T-cell (primary cell): ENCODE measurements at regions not wholly inside any gene's neighbourhood (a gene's known extent, or its start where the extent isn't known, plus 50 kb on each side); places are given as distances from the start of the nearest gene placed in this dataset.

ENCODE experiments used
- ATAC-seq, 4 experiments: fragments of 200-7000 bp in 3 of 4; fragments of 150-1000 bp in 1 of 4; cut with Tn5 transposase; replicated peaks in 1 of 4; 1 replicate in 3 of 4; 2 replicates in 1 of 4; pipeline ENCODE4 v1.10.0; 2021; ENCODE audit warnings: moderate library complexity in 3 of 4, mild to moderate bottlenecking in 2 of 4, moderate number of reproducible peaks in 1 of 4
- CTCF ChIA-PET, 2 donors: fragments of 300-600 bp; sonication (Branson Sonifier 250); formaldehyde crosslinking; loops; one replicate each; lab custom pipeline; 2022; ENCODE audit warnings: antibody characterized with exemption in 2 of 2; lab: Charles Lee
- POLR2A ChIA-PET, 2 donors: fragments of 300-600 bp; sonication (Branson Sonifier 250); formaldehyde crosslinking; loops; one replicate each; lab custom pipeline; 2022; ENCODE audit warnings: antibody characterized with exemption in 2 of 2; lab: Charles Lee
- DNase-seq, 35 experiments: peaks; one replicate each; pipeline versions ENCODE4 v3.0.0 to v3.0.0-alpha.2; 2013 to 2023
- H3K27ac ChIP-seq: one replicate; pipeline ENCODE4 v1.5.1; 2013; ENCODE audit warnings: low read length
- H3K27me3 ChIP-seq, 2 experiments: replicated peaks in 1 of 2; 1 replicate in 1 of 2; 2 replicates in 1 of 2; pipeline versions ENCODE4 v1.6.1 to v1.7.0; 2013; ENCODE audit warnings: low read length in 1 of 2, mixed read lengths in 1 of 2; ENCODE audit not compliant: control insufficient read depth in 2 of 2, insufficient read depth in 2 of 2; ENCODE audit errors: extremely low read depth in 1 of 2
- H3K36me3 ChIP-seq, 2 donors: 1 replicate in 1 of 2; 2 replicates in 1 of 2; pipeline versions ENCODE4 v1.6.1 to v1.7.0; 2013; ENCODE audit warnings: low read length in 1 of 2; ENCODE audit not compliant: control insufficient read depth in 2 of 2, insufficient read depth in 1 of 2; ENCODE audit errors: extremely low read depth in 1 of 2
- H3K4me1 ChIP-seq, 2 experiments: 1 replicate in 1 of 2; 2 replicates in 1 of 2; pipeline versions ENCODE4 v1.6.1 to v1.7.0; 2013; ENCODE audit warnings: low read length in 2 of 2, mixed read lengths in 1 of 2; ENCODE audit not compliant: insufficient read depth in 2 of 2, control insufficient read depth in 1 of 2; ENCODE audit errors: extremely low read depth in 1 of 2
- H3K4me3 ChIP-seq, 2 donors: 1 replicate in 1 of 2; 2 replicates in 1 of 2; pipeline versions ENCODE4 v1.5.1 to v1.7.0; 2013; ENCODE audit warnings: mild to moderate bottlenecking in 2 of 2, low read length in 1 of 2, moderate library complexity in 1 of 2; ENCODE audit not compliant: control insufficient read depth in 1 of 2; ENCODE audit errors: extremely low read depth in 1 of 2
- H3K9me3 ChIP-seq: 2 replicates; pipeline ENCODE4 v1.7.0; 2013
- H3K27ac Mint-ChIP-seq, 2 donors: one replicate each; pipeline ENCODE4 v1.8.0; 2020 to 2021; ENCODE audit warnings: mild to moderate bottlenecking in 2 of 2, mixed read lengths in 2 of 2
- H3K27me3 Mint-ChIP-seq, 2 donors: one replicate each; pipeline ENCODE4 v1.8.0; 2021 to 2022; ENCODE audit warnings: mixed read lengths in 2 of 2
- H3K36me3 Mint-ChIP-seq: one replicate; pipeline ENCODE4 v1.8.0; 2021; ENCODE audit warnings: mixed read lengths
- H3K4me1 Mint-ChIP-seq, 3 donors: one replicate each; pipeline ENCODE4 v1.8.0; 2020 to 2022; ENCODE audit warnings: mixed read lengths in 3 of 3, mild to moderate bottlenecking in 1 of 3
- H3K4me3 Mint-ChIP-seq, 3 donors: one replicate each; pipeline ENCODE4 v1.8.0; 2020 to 2022; ENCODE audit warnings: mild to moderate bottlenecking in 3 of 3, mixed read lengths in 3 of 3, moderate library complexity in 3 of 3
- H3K9me3 Mint-ChIP-seq, 3 donors: one replicate each; pipeline ENCODE4 v1.8.0; 2020 to 2022; ENCODE audit warnings: mixed read lengths in 3 of 3
- WGBS: methylation state at CpG from one replicate; pipeline ENCODE4 v1.1.5; 2013; ENCODE audit warnings: missing lambda C conversion rate; ENCODE audit not compliant: insufficient coverage; 5-methylcytosine and 5-hydroxymethylcytosine counted together

DNA sequence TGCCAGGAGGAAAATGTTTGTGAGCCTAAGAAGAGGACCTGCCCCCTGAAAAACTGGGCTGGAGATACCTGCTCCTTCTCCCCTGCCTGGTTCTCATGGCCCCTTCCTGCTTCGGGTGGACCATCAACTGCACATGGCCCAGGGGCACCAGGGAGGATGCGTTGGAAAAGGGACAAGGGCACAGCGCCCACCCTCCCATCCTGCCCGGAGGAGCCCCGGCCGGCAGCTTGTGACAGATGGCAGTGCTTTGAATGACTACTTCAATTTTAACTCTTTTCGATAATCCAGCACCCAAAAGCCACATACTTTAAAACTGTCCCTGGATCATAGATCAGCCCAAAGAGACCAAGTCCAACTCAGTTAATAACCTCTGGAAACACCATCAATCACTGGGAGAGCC, 135.8 kb upstream of the NECTIN1 start:
- Histone ChIP-seq H3K36me3 (no peaks in the 10 kb centered on the region), H3K27ac (no peak overlapping the region), H3K27me3 (peaks cover 0 to 17% of the 10 kb centered on the region in 2 experiments), H3K4me3 (no peak overlapping the region), H3K9me3 (no peaks in the 10 kb centered on the region), H3K4me1 (no peaks in the 10 kb centered on the region)
- DNase-seq (no peak), ATAC-seq (no peak)
- CTCF ChIA-PET: no interaction called here
- WGBS: 81% methylated on average over 3 of the region's 7 CpGs
- POLR2A ChIA-PET: no interaction called here
- H3K4me3 Mint-ChIP-seq: no peak overlapping the region
- H3K27ac Mint-ChIP-seq: no peak overlapping the region
- H3K9me3 Mint-ChIP-seq: no peaks in the 10 kb centered on the region
- no peaks in the 10 kb centered on the region for H3K36me3 Mint-ChIP-seq
- peaks cover 22 to 31% of the 10 kb centered on the region in 2 donors for H3K27me3 Mint-ChIP-seq
- no peaks in the 10 kb centered on the region for H3K4me1 Mint-ChIP-seq

GRCh38 chr11:119863851-119864601, 135.0 kb upstream of the NECTIN1 start:
- H3K36me3 Mint-ChIP-seq: no peaks in the 10 kb centered on the region
- ChIA-PET CTCF (no interaction called here), POLR2A (no interaction called here)
- Histone ChIP-seq H3K36me3 (no peaks in the 10 kb centered on the region), H3K27me3 (peaks cover 0 to 19% of the 10 kb centered on the region in 2 experiments), H3K4me1 (no peaks in the 10 kb centered on the region), H3K27ac (no peak overlapping the region), H3K4me3 (no peak overlapping the region), H3K9me3 (no peaks in the 10 kb centered on the region)
- no peak for ATAC-seq
- whole genome bisulfite sequencing: 63% methylated on average over 6 of the region's 17 CpGs
- H3K27ac Mint-ChIP-seq: no peak overlapping the region
- no peak for DNase-seq
- H3K27me3 Mint-ChIP-seq: peaks cover 22 to 33% of the 10 kb centered on the region in 2 donors
- no peaks in the 10 kb centered on the region for H3K4me1 Mint-ChIP-seq
- no peaks in the 10 kb centered on the region for H3K9me3 Mint-ChIP-seq
- no peak overlapping the region for H3K4me3 Mint-ChIP-seq

- Mint-ChIP-seq H3K27me3 (peaks cover 22 to 40% of the 10 kb centered on the region in 2 donors), H3K4me1 (no peaks in the 10 kb centered on the region), H3K9me3 (no peaks in the 10 kb centered on the region), H3K36me3 (no peaks in the 10 kb centered on the region), H3K27ac (no peak overlapping the region), H3K4me3 (no peak overlapping the region)
- Histone ChIP-seq H3K9me3 (no peaks in the 10 kb centered on the region), H3K4me1 (no peaks in the 10 kb centered on the region), H3K27me3 (peaks cover 0 to 18% of the 10 kb centered on the region in 2 experiments), H3K4me3 (no peak overlapping the region), H3K36me3 (no peaks in the 10 kb centered on the region), H3K27ac (no peak overlapping the region)
- POLR2A ChIA-PET: no interaction called here
- 91% methylated on average over 6 of the region's 8 CpGs for WGBS
- DNase-seq: no peak
- CTCF ChIA-PET: no interaction called here
- ATAC-seq: no peak
These were observed 134.2 kb upstream of the NECTIN1 start for GRCh38 chr11:119863236-119863635.

DNA sequence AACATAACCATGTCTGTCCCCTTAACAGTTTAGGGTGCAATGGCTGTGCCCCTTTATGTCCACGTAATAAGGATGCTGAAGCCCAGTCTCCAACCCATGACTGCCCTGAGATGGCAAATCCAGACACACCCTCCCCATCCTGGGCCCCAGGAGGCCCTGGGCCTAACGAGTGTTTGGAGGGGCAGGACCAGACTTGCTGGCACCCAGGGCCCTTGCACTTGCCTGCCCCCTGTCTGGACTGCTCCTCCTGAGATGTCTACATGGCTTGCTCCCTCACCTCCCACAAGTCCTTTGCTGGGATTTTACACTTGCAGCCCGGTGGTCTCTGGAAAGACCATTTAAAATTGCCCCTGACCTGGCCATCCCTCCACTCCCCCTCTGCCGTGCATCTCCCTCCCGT, 132.2 kb upstream of the NECTIN1 start:
- Mint-ChIP-seq H3K27me3 (peaks cover 24 to 41% of the 10 kb centered on the region in 2 donors), H3K4me3 (no peak overlapping the region), H3K36me3 (no peaks in the 10 kb centered on the region), H3K9me3 (no peaks in the 10 kb centered on the region), H3K4me1 (no peaks in the 10 kb centered on the region), H3K27ac (no peak overlapping the region)
- H3K9me3 ChIP-seq: no peaks in the 10 kb centered on the region
- H3K4me1 ChIP-seq: no peaks in the 10 kb centered on the region
- no peak overlapping the region for H3K4me3 ChIP-seq
- H3K36me3 ChIP-seq: no peaks in the 10 kb centered on the region
- ChIA-PET CTCF (no interaction called here), POLR2A (no interaction called here)
- DNase-seq (no peak), ATAC-seq (no peak)
- 14% methylated on average over 1 of the region's 5 CpGs for WGBS
- peaks cover 0 to 32% of the 10 kb centered on the region in 2 experiments for H3K27me3 ChIP-seq
- no peak overlapping the region for H3K27ac ChIP-seq

- H3K4me3 ChIP-seq: no peak overlapping the region
- ChIA-PET CTCF (no interaction called here), POLR2A (no interaction called here)
- DNase-seq (no peak), ATAC-seq (no peak)
- Mint-ChIP-seq H3K27ac (no peak overlapping the region), H3K4me1 (no peaks in the 10 kb centered on the region), H3K4me3 (no peak overlapping the region), H3K36me3 (no peaks in the 10 kb centered on the region), H3K27me3 (peaks cover 23 to 38% of the 10 kb centered on the region in 2 donors), H3K9me3 (no peaks in the 10 kb centered on the region)
- no peak overlapping the region for H3K27ac ChIP-seq
- no peaks in the 10 kb centered on the region for H3K9me3 ChIP-seq
- WGBS: 61% methylated on average over 5 of the region's 5 CpGs
- no peaks in the 10 kb centered on the region for H3K36me3 ChIP-seq
- H3K27me3 ChIP-seq: peaks cover 0 to 34% of the 10 kb centered on the region in 2 experiments
- H3K4me1 ChIP-seq: no peaks in the 10 kb centered on the region
These were observed 131.6 kb upstream of the NECTIN1 start for GRCh38 chr11:119860561-119861094.

DNA sequence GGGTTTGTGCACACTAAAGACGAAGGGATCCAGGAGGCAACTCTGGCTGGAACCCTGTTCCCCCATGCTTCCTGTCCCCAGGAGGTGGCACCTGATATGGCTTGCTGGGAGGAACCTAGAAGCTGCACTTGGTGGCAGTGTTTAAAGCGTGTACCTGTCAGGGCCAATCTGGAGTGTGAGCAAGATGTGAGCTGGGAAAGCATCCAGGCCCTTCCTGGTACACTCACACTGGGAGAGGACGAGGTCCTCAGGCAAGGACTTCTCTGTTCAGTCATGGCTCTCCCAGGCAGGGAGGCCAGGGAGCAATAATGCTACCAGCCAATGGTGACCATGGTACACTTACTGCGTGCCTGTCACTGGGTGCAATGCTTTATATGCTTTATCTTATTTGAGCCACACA, 130.7 kb upstream of the NECTIN1 start:
- H3K27me3 Mint-ChIP-seq: peaks cover 23 to 36% of the 10 kb centered on the region in 2 donors

More for the DNA sequence above, 130.7 kb upstream of the NECTIN1 start:
- 82% methylated on average over 3 of the region's 4 CpGs for WGBS
- Histone ChIP-seq H3K27me3 (peaks cover 0 to 34% of the 10 kb centered on the region in 2 experiments), H3K4me3 (no peak overlapping the region), H3K27ac (no peak overlapping the region), H3K4me1 (no peaks in the 10 kb centered on the region), H3K36me3 (no peaks in the 10 kb centered on the region), H3K9me3 (no peaks in the 10 kb centered on the region)
- H3K27ac Mint-ChIP-seq: no peak overlapping the region
- H3K4me1 Mint-ChIP-seq: no peaks in the 10 kb centered on the region
- no peaks in the 10 kb centered on the region for H3K36me3 Mint-ChIP-seq
- H3K9me3 Mint-ChIP-seq: no peaks in the 10 kb centered on the region
- ATAC-seq (no peak), DNase-seq (no peak)
- no peak overlapping the region for H3K4me3 Mint-ChIP-seq
- POLR2A ChIA-PET: no interaction called here
- CTCF ChIA-PET: no interaction called here
